Progenitor cell of endocrine pancreas (in vitro differentiated cells): ENCODE measurements at regions not wholly inside any gene's neighbourhood (a gene's known extent, or its start where the extent isn't known, plus 50 kb on each side); places are given as distances from the start of the nearest gene placed in this dataset.

ENCODE experiments used
- DNase-seq: peaks from one replicate; pipeline ENCODE4 v3.0.0; 2021; ENCODE audit warnings: low spot score; ENCODE audit not compliant: unreplicated experiment
- H3K27ac Mint-ChIP-seq: 2 replicates; pipeline ENCODE4 v1.8.0; 2021; ENCODE audit warnings: mild to moderate bottlenecking, moderate library complexity, mixed read lengths
- H3K27me3 Mint-ChIP-seq: 2 replicates; pipeline ENCODE4 v1.8.0; 2021; ENCODE audit warnings: mixed read lengths
- H3K36me3 Mint-ChIP-seq: 2 replicates; pipeline ENCODE4 v1.8.0; 2022; ENCODE audit warnings: mixed read lengths; ENCODE audit not compliant: insufficient read depth
- H3K4me1 Mint-ChIP-seq: 2 replicates; pipeline ENCODE4 v1.8.0; 2021; ENCODE audit warnings: low read depth, mixed read lengths
- H3K4me3 Mint-ChIP-seq: 2 replicates; pipeline ENCODE4 v1.8.0; 2021; ENCODE audit warnings: low read depth, mild to moderate bottlenecking, moderate library complexity, mixed read lengths
- H3K9me3 Mint-ChIP-seq: 2 replicates; pipeline ENCODE4 v1.8.0; 2021; ENCODE audit warnings: low read depth, mixed read lengths
- CTCF ChIP-seq: fragments of 200-600 bp; sonication (generic); IDR thresholded peaks from one replicate; pipeline ENCODE4 v1.5.0; 2021; ENCODE audit warnings: antibody characterized with exemption, mild to moderate bottlenecking; ENCODE audit not compliant: unreplicated experiment

- H3K27ac Mint-ChIP-seq: no peak overlapping the region
- H3K4me1 Mint-ChIP-seq: peaks cover 13% of the 10 kb centered on the region
- no peak for DNase-seq
- no peak for TF ChIP-seq CTCF
- no peaks in the 10 kb centered on the region for H3K27me3 Mint-ChIP-seq
- no peak overlapping the region for H3K4me3 Mint-ChIP-seq
- H3K36me3 Mint-ChIP-seq: no peaks in the 10 kb centered on the region
- peaks cover 12% of the 10 kb centered on the region for H3K9me3 Mint-ChIP-seq
Observed at GRCh38 chr4:100898844-100899243, 381.0 kb upstream of the EMCN start.

DNA sequence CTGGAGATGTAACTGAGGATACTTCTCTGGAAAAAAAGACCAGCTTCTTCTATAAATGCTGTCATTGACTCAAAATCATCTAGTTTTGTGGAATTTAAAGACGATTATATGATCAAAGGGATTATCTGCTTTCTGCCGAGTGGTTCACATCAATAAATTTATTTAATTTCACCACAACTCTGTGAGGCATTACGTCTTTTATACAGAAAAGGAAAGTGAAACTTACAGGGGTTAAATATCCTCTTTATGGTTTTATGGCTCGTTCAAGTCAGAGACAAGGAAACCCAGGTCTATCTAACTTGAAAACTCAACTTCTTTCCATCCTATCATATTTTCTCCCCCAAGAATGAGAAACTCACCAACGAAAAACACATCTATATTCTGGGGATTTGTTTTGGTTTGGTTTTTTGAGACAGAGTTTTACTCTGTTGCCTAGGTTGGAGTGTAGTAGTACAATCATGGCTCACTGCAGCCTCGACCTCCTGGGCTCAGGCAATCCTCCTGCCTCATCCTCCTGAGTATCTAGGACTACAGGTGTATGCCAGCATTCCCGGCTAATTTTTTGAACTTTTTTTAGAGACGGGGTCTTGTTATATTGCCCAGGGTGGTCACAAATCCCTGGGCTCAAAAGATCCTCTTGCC, 377.9 kb upstream of the EMCN start:
- peaks cover 13% of the 10 kb centered on the region for H3K4me1 Mint-ChIP-seq
- peaks cover under 1% of the 10 kb centered on the region for H3K9me3 Mint-ChIP-seq
- H3K4me3 Mint-ChIP-seq: no peak overlapping the region
- H3K27me3 Mint-ChIP-seq: no peaks in the 10 kb centered on the region
- no peak for DNase-seq
- TF ChIP-seq CTCF: no peak
- H3K36me3 Mint-ChIP-seq: no peaks in the 10 kb centered on the region
- no peak overlapping the region for H3K27ac Mint-ChIP-seq

GRCh38 chr4:100894339-100894870, 376.6 kb upstream of the EMCN start:
- no peak for TF ChIP-seq CTCF
- no peak for DNase-seq
- H3K27me3 Mint-ChIP-seq: no peaks in the 10 kb centered on the region
- H3K4me1 Mint-ChIP-seq: peaks cover 11% of the 10 kb centered on the region
- no peak overlapping the region for H3K4me3 Mint-ChIP-seq
- peaks cover 6% of the 10 kb centered on the region for H3K9me3 Mint-ChIP-seq
- no peak overlapping the region for H3K27ac Mint-ChIP-seq
- no peaks in the 10 kb centered on the region for H3K36me3 Mint-ChIP-seq

GRCh38 chr4:100891808-100892207, 374.0 kb upstream of the EMCN start:
- no peak overlapping the region for H3K4me3 Mint-ChIP-seq
- H3K9me3 Mint-ChIP-seq: peaks cover 14% of the 10 kb centered on the region

GRCh38 chr4:100889898-100890297, 372.1 kb upstream of the EMCN start:
- no peak for TF ChIP-seq CTCF
- Mint-ChIP-seq H3K27me3 (no peaks in the 10 kb centered on the region), H3K4me3 (no peak overlapping the region), H3K9me3 (peaks cover 25% of the 10 kb centered on the region), H3K4me1 (no peaks in the 10 kb centered on the region), H3K27ac (no peak overlapping the region), H3K36me3 (no peaks in the 10 kb centered on the region)
- no peak for DNase-seq

More at GRCh38 chr4:100891808-100892207, 374.0 kb upstream of the EMCN start:
- H3K36me3 Mint-ChIP-seq: no peaks in the 10 kb centered on the region
- H3K27me3 Mint-ChIP-seq: no peaks in the 10 kb centered on the region
- DNase-seq: no peak
- no peaks in the 10 kb centered on the region for H3K4me1 Mint-ChIP-seq
- H3K27ac Mint-ChIP-seq: no peak overlapping the region
- no peak for TF ChIP-seq CTCF
